Progenitor cell of endocrine pancreas (in vitro differentiated cells): ENCODE measurements at regions not wholly inside any gene's neighbourhood (a gene's known extent, or its start where the extent isn't known, plus 50 kb on each side); places are given as distances from the start of the nearest gene placed in this dataset.

Experiments
- DNase-seq: peaks from one replicate; pipeline ENCODE4 v3.0.0; 2021; ENCODE audit warnings: low spot score; ENCODE audit not compliant: unreplicated experiment
- H3K27ac Mint-ChIP-seq: 2 replicates; pipeline ENCODE4 v1.8.0; 2021; ENCODE audit warnings: mild to moderate bottlenecking, moderate library complexity, mixed read lengths
- H3K27me3 Mint-ChIP-seq: 2 replicates; pipeline ENCODE4 v1.8.0; 2021; ENCODE audit warnings: mixed read lengths
- H3K36me3 Mint-ChIP-seq: 2 replicates; pipeline ENCODE4 v1.8.0; 2022; ENCODE audit warnings: mixed read lengths; ENCODE audit not compliant: insufficient read depth
- H3K4me1 Mint-ChIP-seq: 2 replicates; pipeline ENCODE4 v1.8.0; 2021; ENCODE audit warnings: low read depth, mixed read lengths
- H3K4me3 Mint-ChIP-seq: 2 replicates; pipeline ENCODE4 v1.8.0; 2021; ENCODE audit warnings: low read depth, mild to moderate bottlenecking, moderate library complexity, mixed read lengths
- H3K9me3 Mint-ChIP-seq: 2 replicates; pipeline ENCODE4 v1.8.0; 2021; ENCODE audit warnings: low read depth, mixed read lengths
- TF ChIP-seq, protein P1 (sequence below): fragments of 200-600 bp; sonication (generic); IDR thresholded peaks from one replicate; pipeline ENCODE4 v1.5.0; 2021; ENCODE audit warnings: antibody characterized with exemption, mild to moderate bottlenecking; ENCODE audit not compliant: unreplicated experiment

DNA sequence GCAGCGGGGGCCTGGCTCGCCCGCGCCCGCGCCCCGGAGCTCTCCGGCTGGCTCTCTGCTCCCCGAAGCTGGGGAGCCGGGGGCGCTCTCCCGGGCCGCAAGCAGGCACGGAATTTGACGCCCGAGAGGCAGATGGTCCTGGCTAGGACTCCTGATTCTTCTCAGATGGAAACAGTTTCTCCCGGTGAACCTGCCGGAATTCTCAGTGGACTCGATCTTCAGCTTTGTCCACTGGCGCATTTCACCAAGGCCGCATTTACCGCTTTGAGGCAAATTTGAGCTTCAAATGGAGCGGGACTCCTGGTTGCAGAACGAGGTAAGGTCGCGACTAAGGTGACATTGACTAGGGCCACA, 305.7 kb upstream of the KCNN2 start:
- H3K36me3 Mint-ChIP-seq: no peaks in the 10 kb centered on the region
- peaks cover 66% of the 10 kb centered on the region for H3K27me3 Mint-ChIP-seq
- peaks cover 8% of the 10 kb centered on the region for H3K4me1 Mint-ChIP-seq
- H3K4me3 Mint-ChIP-seq: peak overlapping the region; percentile 71
- no peak overlapping the region for H3K27ac Mint-ChIP-seq
- DNase-seq: no peak
- H3K9me3 Mint-ChIP-seq: no peaks in the 10 kb centered on the region
- TF ChIP-seq, protein P1, sequence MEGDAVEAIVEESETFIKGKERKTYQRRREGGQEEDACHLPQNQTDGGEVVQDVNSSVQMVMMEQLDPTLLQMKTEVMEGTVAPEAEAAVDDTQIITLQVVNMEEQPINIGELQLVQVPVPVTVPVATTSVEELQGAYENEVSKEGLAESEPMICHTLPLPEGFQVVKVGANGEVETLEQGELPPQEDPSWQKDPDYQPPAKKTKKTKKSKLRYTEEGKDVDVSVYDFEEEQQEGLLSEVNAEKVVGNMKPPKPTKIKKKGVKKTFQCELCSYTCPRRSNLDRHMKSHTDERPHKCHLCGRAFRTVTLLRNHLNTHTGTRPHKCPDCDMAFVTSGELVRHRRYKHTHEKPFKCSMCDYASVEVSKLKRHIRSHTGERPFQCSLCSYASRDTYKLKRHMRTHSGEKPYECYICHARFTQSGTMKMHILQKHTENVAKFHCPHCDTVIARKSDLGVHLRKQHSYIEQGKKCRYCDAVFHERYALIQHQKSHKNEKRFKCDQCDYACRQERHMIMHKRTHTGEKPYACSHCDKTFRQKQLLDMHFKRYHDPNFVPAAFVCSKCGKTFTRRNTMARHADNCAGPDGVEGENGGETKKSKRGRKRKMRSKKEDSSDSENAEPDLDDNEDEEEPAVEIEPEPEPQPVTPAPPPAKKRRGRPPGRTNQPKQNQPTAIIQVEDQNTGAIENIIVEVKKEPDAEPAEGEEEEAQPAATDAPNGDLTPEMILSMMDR: no peak

- Mint-ChIP-seq H3K27ac (no peak overlapping the region), H3K27me3 (peaks cover 41% of the 10 kb centered on the region), H3K4me3 (no peak overlapping the region), H3K4me1 (peaks cover 3% of the 10 kb centered on the region), H3K9me3 (no peaks in the 10 kb centered on the region), H3K36me3 (no peaks in the 10 kb centered on the region)
- DNase-seq: no peak
- TF ChIP-seq, protein P1: no peak
Measured at GRCh38 chr5:114060866-114061265, 301.0 kb upstream of the KCNN2 start.

- Mint-ChIP-seq H3K9me3 (no peaks in the 10 kb centered on the region), H3K4me1 (no peaks in the 10 kb centered on the region), H3K27ac (no peak overlapping the region), H3K4me3 (no peak overlapping the region), H3K27me3 (peaks cover 21% of the 10 kb centered on the region), H3K36me3 (no peaks in the 10 kb centered on the region)
- TF ChIP-seq, protein P1: no peak
- no peak for DNase-seq
Measured at GRCh38 chr5:114062932-114063867, 298.7 kb upstream of the KCNN2 start.

- no peaks in the 10 kb centered on the region for H3K9me3 Mint-ChIP-seq
- no peak for DNase-seq
- peaks cover 2% of the 10 kb centered on the region for H3K27me3 Mint-ChIP-seq
- no peaks in the 10 kb centered on the region for H3K36me3 Mint-ChIP-seq
- no peak overlapping the region for H3K27ac Mint-ChIP-seq
- TF ChIP-seq, protein P1: no peak
- H3K4me3 Mint-ChIP-seq: no peak overlapping the region
- no peaks in the 10 kb centered on the region for H3K4me1 Mint-ChIP-seq
Measured at GRCh38 chr5:114065912-114066311, 296.0 kb upstream of the KCNN2 start.

GRCh38 chr5:114070093-114070722, 291.7 kb upstream of the KCNN2 start:
- Mint-ChIP-seq H3K27ac (no peak overlapping the region), H3K9me3 (no peaks in the 10 kb centered on the region), H3K4me1 (no peaks in the 10 kb centered on the region), H3K27me3 (no peaks in the 10 kb centered on the region), H3K36me3 (no peaks in the 10 kb centered on the region), H3K4me3 (no peak overlapping the region)
- TF ChIP-seq, protein P1: no peak
- DNase-seq: no peak
